Germinal center (tissue), 1 donor: ENCODE measurements at regions not wholly inside any gene's neighbourhood (a gene's known extent, or its start where the extent isn't known, plus 50 kb on each side); places are given as distances from the start of the nearest gene placed in this dataset.

Experiments
- DNase-seq: peaks from one replicate; pipeline ENCODE4 v3.0.0; 2012; ENCODE audit warnings: mixed read lengths, low spot score

DNA sequence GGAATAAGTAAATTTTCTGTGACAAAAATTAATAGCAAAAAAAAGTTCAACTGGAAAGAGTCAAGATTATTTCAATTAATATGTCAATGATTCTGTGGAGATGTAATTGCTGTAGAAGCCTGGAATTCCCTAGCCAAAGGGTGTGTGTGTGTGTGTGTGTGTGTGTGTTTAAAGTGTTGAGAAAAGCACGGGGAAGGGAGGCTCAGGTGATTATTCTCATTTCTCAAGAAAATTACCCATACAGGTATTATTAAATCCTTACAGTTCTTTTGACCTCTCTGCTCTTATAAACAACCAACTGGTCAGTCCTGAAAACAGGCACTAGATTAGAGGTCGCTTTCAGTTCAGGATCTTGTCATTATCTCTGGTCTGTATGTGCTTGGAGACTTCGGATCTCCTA lies 129.3 kb upstream of the SASH1 start:
- no peak for DNase-seq

GRCh38 chr6:148214667-148215066 lies 128.0 kb upstream of the SASH1 start:
- DNase-seq, result no peak

GRCh38 chr6:148217051-148217450 lies 125.6 kb upstream of the SASH1 start:
- no peak for DNase-seq

- DNase-seq, result no peak
Measured at GRCh38 chr6:148217921-148218320, 124.7 kb upstream of the SASH1 start.

- DNase-seq, result no peak
Measured at GRCh38 chr6:148218542-148219258, 123.9 kb upstream of the SASH1 start.

GRCh38 chr6:148221196-148221979 lies 121.2 kb upstream of the SASH1 start:
- no peak for DNase-seq

GRCh38 chr6:148222376-148222775 lies 120.3 kb upstream of the SASH1 start:
- no peak for DNase-seq

DNA sequence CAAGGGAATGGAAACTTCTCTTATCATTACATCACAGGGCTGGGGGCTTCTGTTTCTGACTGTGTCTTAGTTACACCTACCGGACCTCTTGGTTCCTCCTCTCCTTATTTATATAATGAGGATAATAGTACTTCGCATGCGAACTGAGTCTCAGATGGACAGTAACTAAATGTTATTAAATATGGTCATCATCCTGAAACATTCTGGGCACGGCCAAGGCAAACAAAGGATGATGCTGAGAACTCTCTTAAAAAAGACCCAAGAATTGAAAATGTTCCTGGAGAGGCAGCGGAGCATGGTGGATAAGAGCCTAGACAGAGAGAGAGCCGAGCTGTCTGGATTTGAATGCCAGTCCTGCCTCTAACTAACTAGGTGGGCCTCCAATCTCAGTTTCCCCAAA lies 119.8 kb upstream of the SASH1 start:
- no peak for DNase-seq

- DNase-seq, result no peak
Measured at GRCh38 chr6:148223424-148223842, 119.2 kb upstream of the SASH1 start.

- no peak for DNase-seq
Measured at GRCh38 chr6:148225871-148226270, 116.8 kb upstream of the SASH1 start.

- DNase-seq, result no peak
Measured at GRCh38 chr6:148226284-148226683, 116.4 kb upstream of the SASH1 start.

DNA sequence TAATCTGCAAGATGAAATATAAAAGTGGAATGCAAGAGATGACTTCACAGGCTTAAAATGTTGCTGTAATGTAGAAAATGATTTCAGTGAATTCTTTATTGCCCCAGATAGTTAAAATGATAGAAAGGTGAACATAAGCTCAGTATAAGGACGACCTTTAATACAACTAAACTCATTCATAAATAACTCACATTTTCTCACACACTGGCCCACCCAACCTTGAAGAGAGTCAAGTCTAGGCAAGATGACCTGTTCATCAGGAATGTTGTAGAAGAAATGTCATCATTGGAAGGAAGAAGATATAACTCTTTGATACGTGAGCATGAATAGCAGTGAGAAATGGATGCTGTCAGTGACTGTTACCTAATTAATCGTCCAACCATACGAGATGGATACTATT lies 111.1 kb upstream of the SASH1 start:
- DNase-seq, result no peak

GRCh38 chr6:148235446-148235845 lies 107.2 kb upstream of the SASH1 start:
- no peak for DNase-seq

GRCh38 chr6:148238713-148239112 lies 103.9 kb upstream of the SASH1 start:
- DNase-seq, result no peak

GRCh38 chr6:148239215-148239614 lies 103.4 kb upstream of the SASH1 start:
- no peak for DNase-seq

DNA sequence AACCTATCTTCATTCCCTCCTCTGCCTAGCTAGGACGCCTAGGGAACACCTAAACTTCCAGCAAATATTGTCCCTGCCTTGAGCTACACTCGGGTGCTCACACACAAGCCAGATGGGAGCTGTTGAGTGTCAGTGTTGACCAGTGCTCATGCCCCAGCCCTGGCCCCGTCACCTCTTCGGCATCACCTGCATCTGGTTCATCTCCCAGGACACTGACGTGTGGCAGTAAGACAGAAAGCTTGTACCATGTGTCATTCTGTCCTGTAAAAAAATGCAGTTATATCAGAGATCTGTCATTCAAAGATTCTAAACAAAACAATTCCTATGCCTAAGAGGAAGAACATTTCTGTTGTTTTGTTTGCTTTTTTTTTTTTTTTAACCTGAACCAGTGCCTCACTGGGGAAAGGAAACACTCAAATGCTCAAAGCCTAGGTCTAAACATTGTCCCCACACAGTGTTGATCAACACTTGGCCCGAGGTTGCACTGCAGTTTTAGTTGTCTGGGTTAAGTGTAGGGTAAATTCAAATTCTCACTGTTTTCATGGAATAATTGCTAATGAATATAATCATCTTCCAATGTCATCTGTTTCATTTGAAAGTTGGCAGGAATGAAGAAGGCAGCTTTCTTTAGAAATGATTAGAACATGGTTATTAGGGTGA lies 102.7 kb upstream of the SASH1 start:
- no peak for DNase-seq

DNA sequence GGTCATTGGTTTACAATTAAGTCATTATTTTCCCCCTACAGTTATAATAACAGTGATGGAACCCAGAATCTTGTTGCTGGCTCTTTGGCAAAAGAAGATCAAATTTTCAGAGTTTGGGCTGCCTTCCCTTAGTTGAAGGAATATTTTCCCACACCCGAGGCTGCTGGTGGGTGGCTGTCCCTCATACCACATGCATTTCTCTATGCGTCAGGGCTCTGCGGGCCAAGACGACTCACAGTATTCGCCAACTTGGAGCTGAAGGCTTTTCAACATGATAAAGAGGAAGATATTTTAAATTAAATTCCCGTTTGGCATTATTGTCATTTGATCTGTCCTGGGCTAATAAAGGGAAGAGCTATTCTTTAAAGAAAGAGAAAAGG lies 102.2 kb upstream of the SASH1 start:
- DNase-seq, result no peak

DNA sequence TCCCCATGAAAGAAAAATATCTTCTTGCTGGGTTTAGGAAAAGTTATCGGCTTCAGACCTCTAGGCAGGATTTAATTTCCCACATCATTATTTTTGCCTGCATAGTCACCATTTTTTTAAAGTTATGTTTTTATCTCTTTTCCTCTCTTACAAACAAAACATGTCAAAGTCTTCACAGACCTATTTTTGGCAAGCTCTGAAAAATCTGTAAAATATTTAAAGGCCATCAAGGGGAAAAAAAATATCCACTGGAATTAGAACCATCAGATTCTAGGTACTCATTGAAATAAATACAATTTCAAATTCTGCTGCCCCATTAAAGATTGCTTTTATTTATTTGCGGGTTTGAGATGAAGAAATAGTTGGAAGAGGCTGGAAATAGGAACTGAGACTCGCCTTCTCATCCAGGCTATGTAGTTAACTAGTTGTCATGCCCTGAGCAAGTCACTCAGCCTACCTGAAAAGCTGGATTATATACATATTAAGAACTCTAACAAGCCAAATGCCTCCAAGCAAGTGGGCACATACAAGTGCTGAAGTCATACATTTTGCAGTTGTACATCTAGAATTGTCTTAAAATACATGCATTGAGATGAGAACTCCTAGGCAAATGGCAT lies 101.7 kb upstream of the SASH1 start:
- DNase-seq, result no peak

DNA sequence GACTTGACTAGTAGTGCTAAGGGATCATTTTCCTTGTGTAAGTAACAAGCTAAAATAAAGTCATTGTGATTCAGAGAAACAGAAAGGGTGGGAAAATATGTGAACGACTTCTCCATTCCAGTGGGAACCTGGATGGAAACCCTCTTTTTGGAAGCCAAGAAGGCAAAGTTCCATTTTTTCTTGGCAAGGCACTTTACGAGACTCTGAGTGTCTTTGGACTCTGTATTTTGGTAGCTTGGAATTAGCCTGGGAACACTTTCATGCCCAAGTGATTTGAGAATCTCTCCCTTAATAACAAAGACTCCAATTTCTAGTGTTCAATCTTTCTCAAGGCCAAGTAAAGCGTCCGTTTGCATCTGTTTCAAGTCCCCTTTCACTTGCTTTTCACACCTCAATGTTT lies 100.5 kb upstream of the SASH1 start:
- no peak for DNase-seq

DNA sequence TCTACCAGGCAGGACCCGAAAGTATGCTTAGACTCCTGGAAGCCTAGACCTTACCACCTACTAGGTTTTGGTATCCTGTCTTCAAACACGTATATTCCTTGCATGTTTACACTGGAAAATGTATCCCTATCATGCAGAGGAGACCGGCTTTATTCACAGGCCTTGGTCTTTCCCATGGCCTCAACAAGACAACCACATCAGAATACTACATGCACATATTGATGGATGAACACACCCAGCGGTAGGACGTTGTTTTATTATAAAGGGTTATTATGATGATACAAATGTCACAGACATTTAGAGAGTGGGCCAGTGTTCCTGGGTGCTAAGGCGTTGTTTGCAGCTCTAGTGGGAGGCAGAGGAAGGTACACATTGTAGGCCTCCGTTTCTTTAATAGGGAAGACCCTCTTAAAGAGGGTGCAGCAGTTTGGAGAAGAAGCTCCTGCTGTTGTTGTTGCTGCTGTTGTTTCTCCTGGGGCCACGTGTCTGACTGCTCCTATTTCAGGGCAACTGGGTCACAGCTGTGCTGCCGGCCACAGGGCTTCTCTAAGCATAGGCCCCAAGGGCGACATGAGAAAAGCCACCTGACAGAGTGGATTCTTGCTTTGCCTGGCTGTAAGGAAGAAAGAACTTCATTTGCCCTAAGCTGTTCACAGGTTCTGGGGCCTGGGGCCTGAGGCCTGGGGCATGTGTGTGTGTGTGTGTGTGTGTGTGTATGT lies 98.3 kb upstream of the SASH1 start:
- no peak for DNase-seq

DNA sequence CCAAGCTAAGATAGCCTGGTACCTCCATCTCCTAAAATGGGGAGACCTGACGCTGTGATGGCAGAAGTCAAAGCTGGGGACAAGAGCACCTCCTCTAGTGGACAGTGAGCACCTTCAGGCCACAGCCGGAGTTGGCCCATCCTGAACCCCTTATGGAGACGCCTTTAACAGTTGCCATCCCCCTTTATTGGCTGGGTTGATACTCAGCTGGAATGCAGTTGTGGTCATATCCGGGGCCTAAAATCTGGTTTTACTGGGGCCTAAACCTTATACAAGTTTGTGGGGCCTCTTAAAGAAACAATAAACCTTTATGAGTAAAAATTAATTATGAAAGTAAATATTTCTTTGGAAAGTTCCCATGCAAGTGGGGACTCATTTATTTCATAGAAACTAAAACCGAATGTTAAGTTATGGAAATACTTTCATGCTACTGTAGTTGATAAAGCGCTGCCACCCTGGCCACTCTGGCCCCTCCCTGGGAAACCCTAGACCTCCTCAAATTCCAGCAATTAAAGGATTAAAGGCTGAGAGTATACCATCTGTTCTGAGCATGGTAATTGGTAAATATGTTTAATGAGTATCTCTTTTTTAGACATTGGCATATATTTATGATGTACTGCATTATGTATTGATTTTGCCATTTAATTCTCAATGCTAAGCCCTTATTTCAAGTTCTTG lies 95.1 kb upstream of the SASH1 start:
- DNase-seq, result no peak

DNA sequence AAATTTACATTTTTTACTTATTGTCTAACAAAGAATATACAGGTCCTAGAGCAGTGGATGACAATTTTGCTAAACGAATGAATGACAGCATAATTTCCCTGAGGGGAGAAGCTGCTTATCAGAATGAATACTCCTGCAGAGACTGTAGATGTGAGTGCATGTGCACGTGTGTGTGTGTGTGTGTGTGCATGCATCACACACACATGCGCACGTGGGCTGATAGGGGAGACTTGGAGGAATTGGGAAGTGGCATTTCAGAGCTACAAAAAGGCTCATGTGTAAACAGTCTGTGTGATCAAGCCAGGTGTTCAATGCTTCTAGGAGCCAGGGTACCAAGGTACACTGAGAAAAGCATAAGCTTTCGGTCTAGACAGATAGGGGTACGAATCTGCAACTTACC lies 93.5 kb upstream of the SASH1 start:
- no peak for DNase-seq
